Karpas-422 (cell line): ENCODE measurements at regions not wholly inside any gene's neighbourhood (a gene's known extent, or its start where the extent isn't known, plus 50 kb on each side); places are given as distances from the start of the nearest gene placed in this dataset.

Experiments used
- DNase-seq: peaks from one replicate; pipeline ENCODE4 v3.0.0-alpha.2; 2015
- H2AFZ ChIP-seq: fragments of 200-600 bp; sonication (generic); 2 replicates; pipeline ENCODE4 v1.6.1; 2014; ENCODE audit warnings: antibody characterized with exemption, low read length, mixed read lengths
- H3K27ac ChIP-seq: fragments of 200-600 bp; sonication (generic); 2 replicates; pipeline ENCODE4 v1.5.1; 2014; ENCODE audit warnings: mild to moderate bottlenecking, low read length, moderate library complexity
- H3K27me3 ChIP-seq: fragments of 200-600 bp; sonication (generic); 2 replicates; pipeline ENCODE4 v1.6.1; 2014; ENCODE audit warnings: low read length, mixed read lengths
- H3K36me3 ChIP-seq: fragments of 200-600 bp; sonication (generic); 2 replicates; pipeline ENCODE4 v1.6.1; 2014; ENCODE audit warnings: low read length, mixed read lengths; ENCODE audit not compliant: insufficient read depth
- H3K4me1 ChIP-seq: fragments of 200-600 bp; sonication (generic); 2 replicates; pipeline ENCODE4 v1.6.1; 2014; ENCODE audit warnings: mild to moderate bottlenecking, low read length, mixed read lengths
- H3K4me2 ChIP-seq: fragments of 200-600 bp; sonication (generic); 2 replicates; pipeline ENCODE4 v1.6.1; 2014; ENCODE audit warnings: low read length, low read depth, mild to moderate bottlenecking; ENCODE audit not compliant: poor library complexity, severe bottlenecking
- H3K4me3 ChIP-seq: fragments of 200-600 bp; sonication (generic); 2 replicates; pipeline ENCODE4 v1.5.1; 2014; ENCODE audit warnings: mild to moderate bottlenecking, antibody characterized with exemption, low read length, mixed read lengths
- H3K79me2 ChIP-seq: fragments of 200-600 bp; sonication (generic); 2 replicates; pipeline ENCODE4 v1.6.1; 2014; ENCODE audit warnings: mild to moderate bottlenecking, low read length, mixed read lengths
- H3K9ac ChIP-seq: fragments of 200-600 bp; sonication (generic); 2 replicates; pipeline ENCODE4 v1.6.0; 2014; ENCODE audit warnings: low read length
- H3K9me2 ChIP-seq: fragments of 200-600 bp; sonication (generic), shearing (Covaris generic); replicated peaks from 2 replicates; pipeline ENCODE4 v1.6.0; 2014; ENCODE audit warnings: mild to moderate bottlenecking, low read length, moderate library complexity; ENCODE audit not compliant: insufficient read depth
- H3K9me3 ChIP-seq: fragments of 300-700, 200-600 bp; sonication (generic); 2 replicates; pipeline ENCODE4 v1.6.1; 2014; ENCODE audit warnings: low read length, mixed read lengths
- H4K20me1 ChIP-seq: fragments of 200-600 bp; sonication (generic); 2 replicates; pipeline ENCODE4 v1.6.1; 2014; ENCODE audit warnings: mild to moderate bottlenecking, antibody characterized with exemption, low read length, low read depth; ENCODE audit not compliant: insufficient read depth

GRCh38 chr6:164817662-164818061, 491.7 kb downstream of the C6orf118 start:
- no peak overlapping the region for H3K4me3 ChIP-seq
- no peak for DNase-seq
- no peak overlapping the region for H2AFZ ChIP-seq
- no peaks in the 10 kb centered on the region for H4K20me1 ChIP-seq
- H3K27me3 ChIP-seq: no peaks in the 10 kb centered on the region
- no peaks in the 10 kb centered on the region for H3K79me2 ChIP-seq
- H3K9me3 ChIP-seq: peaks cover 22% of the 10 kb centered on the region
- H3K27ac ChIP-seq: no peak overlapping the region
- H3K4me2 ChIP-seq: no peak overlapping the region
- H3K9ac ChIP-seq: no peak overlapping the region
- no peaks in the 10 kb centered on the region for H3K9me2 ChIP-seq
- no peaks in the 10 kb centered on the region for H3K4me1 ChIP-seq
- no peaks in the 10 kb centered on the region for H3K36me3 ChIP-seq

- no peak overlapping the region for H3K4me2 ChIP-seq
- no peaks in the 10 kb centered on the region for H3K27me3 ChIP-seq
- no peaks in the 10 kb centered on the region for H3K9me2 ChIP-seq
- no peak overlapping the region for H3K4me3 ChIP-seq
- H3K27ac ChIP-seq: no peak overlapping the region
- DNase-seq: no peak
- H3K4me1 ChIP-seq: no peaks in the 10 kb centered on the region
- peaks cover 22% of the 10 kb centered on the region for H3K9me3 ChIP-seq
- no peak overlapping the region for H3K9ac ChIP-seq
- H3K36me3 ChIP-seq: no peaks in the 10 kb centered on the region
- H4K20me1 ChIP-seq: no peaks in the 10 kb centered on the region
- no peaks in the 10 kb centered on the region for H3K79me2 ChIP-seq
- no peak overlapping the region for H2AFZ ChIP-seq
These were observed 496.7 kb downstream of the C6orf118 start for GRCh38 chr6:164812706-164813105.

DNA sequence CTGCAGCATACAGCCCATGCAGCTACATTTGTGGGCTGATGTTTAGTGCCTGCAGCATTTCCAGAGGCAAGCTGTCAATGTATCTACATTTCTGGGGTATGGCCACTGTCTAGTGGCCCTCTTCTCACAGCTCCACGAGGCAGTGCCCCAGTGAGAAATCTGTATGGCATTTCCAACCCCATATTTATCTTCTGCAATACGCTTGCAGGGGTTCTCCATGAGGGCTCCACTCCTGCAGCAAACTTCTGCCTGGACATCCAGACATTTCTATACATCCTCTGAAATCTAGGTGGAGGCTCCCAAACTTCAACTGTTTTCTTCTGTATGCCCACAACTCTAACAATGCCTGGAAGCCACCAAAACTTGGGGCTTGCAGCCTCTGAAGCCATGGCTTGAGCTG, 502.3 kb downstream of the C6orf118 start:
- no peak overlapping the region for H2AFZ ChIP-seq
- H3K4me2 ChIP-seq: no peak overlapping the region
- no peaks in the 10 kb centered on the region for H3K79me2 ChIP-seq
- no peak overlapping the region for H3K27ac ChIP-seq
- no peak overlapping the region for H3K9ac ChIP-seq
- no peaks in the 10 kb centered on the region for H3K27me3 ChIP-seq
- no peak overlapping the region for H3K4me3 ChIP-seq
- H3K36me3 ChIP-seq: no peaks in the 10 kb centered on the region
- H3K4me1 ChIP-seq: no peaks in the 10 kb centered on the region
- peaks cover 26% of the 10 kb centered on the region for H3K9me3 ChIP-seq
- no peaks in the 10 kb centered on the region for H3K9me2 ChIP-seq
- DNase-seq: no peak
- H4K20me1 ChIP-seq: no peaks in the 10 kb centered on the region

GRCh38 chr6:164795056-164795815, 514.2 kb downstream of the C6orf118 start:
- H3K4me1 ChIP-seq: no peaks in the 10 kb centered on the region
- H3K27ac ChIP-seq: no peak overlapping the region
- no peak overlapping the region for H3K9ac ChIP-seq
- no peaks in the 10 kb centered on the region for H3K9me2 ChIP-seq
- no peak overlapping the region for H3K4me2 ChIP-seq
- no peaks in the 10 kb centered on the region for H3K27me3 ChIP-seq
- H3K79me2 ChIP-seq: no peaks in the 10 kb centered on the region
- H3K9me3 ChIP-seq: peaks cover 20% of the 10 kb centered on the region
- no peak for DNase-seq
- H2AFZ ChIP-seq: no peak overlapping the region
- H3K36me3 ChIP-seq: no peaks in the 10 kb centered on the region
- no peaks in the 10 kb centered on the region for H4K20me1 ChIP-seq
- H3K4me3 ChIP-seq: no peak overlapping the region

DNA sequence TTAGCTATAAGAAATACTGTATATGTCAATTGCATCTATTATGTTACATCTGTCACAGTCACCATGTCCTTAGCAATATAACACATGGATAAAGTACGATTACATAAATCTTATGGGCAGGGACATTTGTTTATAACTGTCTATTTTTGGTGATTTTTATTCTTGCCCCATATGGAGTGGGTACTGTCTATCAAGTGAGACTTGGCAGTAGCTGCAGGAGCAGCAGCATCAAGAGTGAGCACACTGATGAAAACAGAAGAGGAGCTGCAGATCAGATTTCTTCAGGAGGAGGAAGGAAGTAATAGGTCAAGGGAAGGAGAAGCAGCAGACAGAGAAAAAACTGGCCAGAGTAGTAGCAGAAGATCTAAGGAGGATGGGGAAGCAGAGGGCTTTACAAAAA, 516.7 kb downstream of the C6orf118 start:
- Histone ChIP-seq H3K27ac (no peak overlapping the region), H3K4me1 (no peaks in the 10 kb centered on the region), H3K4me2 (no peak overlapping the region), H3K9ac (no peak overlapping the region), H3K79me2 (no peaks in the 10 kb centered on the region), H3K4me3 (no peak overlapping the region), H3K36me3 (no peaks in the 10 kb centered on the region), H3K9me2 (no peaks in the 10 kb centered on the region), H3K9me3 (peaks cover 12% of the 10 kb centered on the region), H2AFZ (no peak overlapping the region), H4K20me1 (no peaks in the 10 kb centered on the region), H3K27me3 (no peaks in the 10 kb centered on the region)
- DNase-seq: no peak

- H3K36me3 ChIP-seq: no peaks in the 10 kb centered on the region
- no peak overlapping the region for H2AFZ ChIP-seq
- peaks cover 10% of the 10 kb centered on the region for H3K9me3 ChIP-seq
- no peaks in the 10 kb centered on the region for H4K20me1 ChIP-seq
- H3K9ac ChIP-seq: no peak overlapping the region
- no peak overlapping the region for H3K4me3 ChIP-seq
- H3K79me2 ChIP-seq: no peaks in the 10 kb centered on the region
- DNase-seq: no peak
- H3K27me3 ChIP-seq: no peaks in the 10 kb centered on the region
- no peak overlapping the region for H3K27ac ChIP-seq
- H3K9me2 ChIP-seq: no peaks in the 10 kb centered on the region
- no peak overlapping the region for H3K4me2 ChIP-seq
- no peaks in the 10 kb centered on the region for H3K4me1 ChIP-seq
These were observed 517.9 kb downstream of the C6orf118 start for GRCh38 chr6:164791498-164791897.

DNA sequence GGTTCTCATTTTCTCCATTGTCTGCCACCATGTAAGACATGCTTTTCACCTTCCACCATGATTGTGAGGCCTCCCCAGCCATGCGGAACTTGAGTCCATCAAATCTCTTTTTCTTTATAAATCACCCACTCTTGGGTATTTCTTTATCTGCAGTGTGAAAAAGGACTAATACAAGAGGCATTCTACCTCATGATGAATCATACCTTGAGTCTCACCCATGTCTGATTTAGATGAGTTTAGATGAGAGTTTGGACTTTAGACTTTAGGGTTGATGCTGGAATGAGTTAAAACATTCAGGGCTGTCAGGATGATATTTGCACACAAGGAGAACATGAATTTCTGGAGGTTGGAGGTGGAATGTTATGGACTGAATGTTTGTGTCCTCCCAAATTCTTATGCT, 545.6 kb downstream of the C6orf118 start:
- no peak for DNase-seq
- H2AFZ ChIP-seq: no peak overlapping the region
- no peak overlapping the region for H3K4me2 ChIP-seq
- H4K20me1 ChIP-seq: no peaks in the 10 kb centered on the region
- no peaks in the 10 kb centered on the region for H3K27me3 ChIP-seq
- no peaks in the 10 kb centered on the region for H3K36me3 ChIP-seq
- no peaks in the 10 kb centered on the region for H3K79me2 ChIP-seq
- no peak overlapping the region for H3K9ac ChIP-seq
- no peak overlapping the region for H3K4me3 ChIP-seq
- H3K27ac ChIP-seq: no peak overlapping the region
- no peaks in the 10 kb centered on the region for H3K9me2 ChIP-seq
- no peaks in the 10 kb centered on the region for H3K4me1 ChIP-seq
- peaks cover 17% of the 10 kb centered on the region for H3K9me3 ChIP-seq

- Histone ChIP-seq H3K4me1 (no peaks in the 10 kb centered on the region), H3K4me2 (no peak overlapping the region), H3K4me3 (no peak overlapping the region), H2AFZ (no peak overlapping the region), H3K79me2 (no peaks in the 10 kb centered on the region), H3K9me2 (no peaks in the 10 kb centered on the region), H3K27me3 (no peaks in the 10 kb centered on the region), H3K36me3 (no peaks in the 10 kb centered on the region), H3K27ac (no peak overlapping the region), H3K9me3 (peaks cover 9% of the 10 kb centered on the region), H4K20me1 (no peaks in the 10 kb centered on the region), H3K9ac (no peak overlapping the region)
- no peak for DNase-seq
These were observed 552.0 kb downstream of the C6orf118 start for GRCh38 chr6:164757451-164757850.
